HG03575 (cell line): ENCODE measurements at regions not wholly inside any gene's neighbourhood (a gene's known extent, or its start where the extent isn't known, plus 50 kb on each side); places are given as distances from the start of the nearest gene placed in this dataset.

Experiments used
- ATAC-seq: cut with Tn5 transposase; IDR thresholded peaks from one replicate; pipeline ENCODE4 v1.9.1; 2021; ENCODE audit not compliant: unreplicated experiment, insufficient number of reproducible peaks, low FRiP score; ENCODE audit errors: extremely low read depth

GRCh38 chr2:152858594-152859265 is 140.3 kb downstream of the ARL6IP6 start:
- no peak for ATAC-seq

- ATAC-seq, result no peak
Measured at GRCh38 chr2:152846697-152847470, 128.5 kb downstream of the ARL6IP6 start.

- no peak for ATAC-seq
Measured at GRCh38 chr2:152835674-152836073, 117.3 kb downstream of the ARL6IP6 start.

DNA sequence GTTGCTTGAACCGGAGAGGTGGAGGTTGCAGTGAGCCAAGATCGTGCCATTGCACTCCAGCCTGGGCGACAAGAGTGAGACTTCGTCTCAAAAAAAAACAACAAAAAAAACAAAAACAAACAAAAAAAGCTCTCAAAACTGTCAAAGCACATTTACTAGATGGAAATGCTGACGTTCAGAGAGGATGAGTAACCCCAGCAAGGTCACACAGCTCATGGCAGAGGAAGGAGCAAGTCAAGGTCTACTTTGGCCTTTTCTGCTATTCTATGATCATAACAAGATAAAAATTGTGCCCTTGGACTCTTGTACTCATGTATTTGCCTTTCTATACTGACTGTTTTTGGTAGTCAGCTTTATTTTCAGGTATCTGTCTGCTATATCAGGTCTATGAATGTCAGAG is 109.5 kb downstream of the ARL6IP6 start:
- ATAC-seq, result no peak

- ATAC-seq, result no peak
Measured at GRCh38 chr2:152826581-152827279, 108.3 kb downstream of the ARL6IP6 start.

DNA sequence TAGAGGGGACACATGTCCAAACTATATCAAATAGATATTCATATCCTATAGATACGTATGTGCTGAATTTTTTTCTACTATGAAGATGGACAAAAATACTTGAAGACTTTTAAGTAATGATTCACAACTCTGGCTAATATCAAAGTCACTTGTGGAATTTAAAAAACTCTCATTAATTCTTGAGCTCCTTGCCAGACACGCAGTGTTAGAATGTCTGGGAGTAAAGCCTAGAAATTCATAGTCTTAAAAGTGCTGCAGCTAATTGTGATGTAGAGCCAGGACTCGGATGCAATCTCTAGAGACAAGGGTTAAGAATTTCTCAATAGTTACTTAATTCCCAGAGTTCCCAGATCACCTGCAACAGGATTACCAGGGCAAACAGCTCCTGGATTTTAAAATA is 107.4 kb downstream of the ARL6IP6 start:
- no peak for ATAC-seq

DNA sequence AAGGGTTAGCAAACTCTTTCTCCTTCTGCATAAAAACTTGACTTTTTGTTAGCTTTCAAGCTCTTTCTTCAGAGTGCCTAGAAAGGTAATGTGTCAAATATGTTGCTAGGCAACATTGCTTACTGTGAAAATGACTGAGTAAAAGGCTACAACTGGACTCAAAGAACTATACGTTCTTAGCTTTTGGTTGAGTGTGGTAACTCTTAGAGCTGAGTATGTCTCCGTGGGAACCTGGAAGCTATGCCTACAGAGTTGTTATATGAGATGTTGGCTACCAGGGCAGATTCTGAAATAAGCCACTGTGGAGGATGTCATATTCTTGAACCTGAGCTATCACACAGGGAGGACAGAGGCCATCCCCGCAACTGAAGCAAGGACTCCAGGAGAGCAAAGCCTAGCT is 105.5 kb downstream of the ARL6IP6 start:
- no peak for ATAC-seq

DNA sequence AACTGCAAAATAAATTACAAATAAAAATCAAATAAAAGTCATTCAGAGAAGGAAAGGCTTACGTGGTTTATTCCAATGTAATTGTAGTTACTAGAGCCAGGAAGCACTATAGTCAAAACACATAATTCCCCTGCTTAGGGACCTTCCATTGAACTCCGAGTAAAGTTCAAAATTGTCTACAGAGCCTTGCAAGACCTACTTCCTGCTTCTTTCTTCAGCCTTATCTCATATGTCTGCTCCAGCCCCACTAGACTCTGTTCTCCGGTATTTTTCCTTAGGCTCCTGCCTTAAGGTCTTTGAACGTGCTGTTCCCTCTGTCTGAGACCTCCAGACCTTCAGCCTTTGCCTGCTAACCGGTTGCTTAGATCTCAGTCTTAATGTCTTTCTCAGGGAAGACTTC is 104.3 kb downstream of the ARL6IP6 start:
- no peak for ATAC-seq

DNA sequence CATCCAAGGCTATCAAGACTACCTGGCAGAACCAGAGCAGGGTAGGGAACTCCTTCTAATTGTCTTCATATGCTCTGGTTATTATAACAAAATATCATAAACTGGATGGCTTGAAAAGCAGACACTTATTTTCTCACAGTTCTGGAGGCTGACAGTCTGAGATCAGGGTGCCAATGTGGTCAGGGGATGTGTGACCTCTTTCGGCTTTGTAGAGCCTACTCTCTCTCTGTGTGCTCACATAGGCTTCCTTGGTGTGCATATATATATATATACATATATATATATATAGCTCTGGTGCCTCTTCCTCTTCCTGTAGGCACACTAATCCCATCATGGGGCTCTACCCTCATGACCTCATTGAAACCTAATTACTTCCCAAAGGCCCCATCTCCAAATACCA is 101.6 kb downstream of the ARL6IP6 start:
- no peak for ATAC-seq

DNA sequence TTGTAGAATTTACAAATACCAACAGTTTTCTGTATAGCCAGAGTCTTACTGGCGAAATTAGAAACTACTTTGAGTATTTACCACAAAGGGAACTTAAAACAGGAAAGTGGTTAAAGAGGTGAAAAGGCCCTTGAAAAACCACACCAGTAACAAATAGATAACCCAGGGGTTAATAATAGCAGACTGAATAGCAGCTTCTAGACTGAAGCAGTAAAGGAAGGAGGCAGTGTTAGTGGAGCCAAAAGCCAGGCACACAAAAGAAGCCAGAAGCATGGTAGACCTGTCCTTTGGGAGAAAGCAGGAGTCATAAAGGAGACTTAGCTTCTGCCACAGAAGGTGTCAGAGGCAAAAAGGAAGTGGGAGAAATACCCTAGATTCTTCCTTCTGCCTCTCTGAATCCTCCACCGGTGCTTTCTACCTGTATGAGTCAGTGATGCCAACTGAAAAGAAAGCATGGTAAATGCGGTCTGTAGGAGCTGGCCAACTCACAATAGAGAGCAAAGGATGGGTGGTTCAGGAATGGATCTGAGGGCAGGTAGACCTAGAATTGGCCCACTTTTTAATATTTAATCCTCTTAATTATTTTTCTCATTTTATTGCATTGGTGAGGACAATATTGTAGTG is 97.3 kb downstream of the ARL6IP6 start:
- no peak for ATAC-seq

- ATAC-seq, result no peak
Measured at GRCh38 chr2:152814475-152815030, 96.1 kb downstream of the ARL6IP6 start.

DNA sequence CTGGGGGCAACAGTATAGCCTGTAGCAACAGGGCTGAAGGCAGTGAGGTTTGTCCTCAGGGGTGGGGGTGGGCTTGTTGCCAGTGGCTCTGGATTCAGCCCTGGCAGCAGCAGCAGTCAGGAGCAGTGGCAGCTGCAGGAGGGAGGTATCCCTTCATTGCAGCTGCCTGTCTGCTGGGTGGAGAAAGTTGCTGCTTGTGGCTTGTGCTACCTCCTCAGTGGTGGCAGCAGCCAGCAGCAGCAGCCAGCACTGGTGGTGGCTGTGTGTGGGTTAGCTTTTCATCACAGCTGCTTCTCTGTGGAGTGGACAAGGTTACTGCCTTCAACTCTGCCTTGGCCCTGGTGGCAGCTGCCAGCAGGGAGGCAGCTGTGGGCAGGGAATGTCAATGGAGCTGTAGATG is 94.9 kb downstream of the ARL6IP6 start:
- ATAC-seq, result no peak
